ACC112 (cell line): ENCODE measurements at regions not wholly inside any gene's neighbourhood (a gene's known extent, or its start where the extent isn't known, plus 50 kb on each side); places are given as distances from the start of the nearest gene placed in this dataset.

Experiments used
- H2AFZ ChIP-seq: fragments of 200-600 bp; sonication (generic); one replicate; pipeline ENCODE4 v1.6.0; 2017; ENCODE audit warnings: antibody characterized with exemption, low read length; ENCODE audit not compliant: unreplicated experiment
- H3K27ac ChIP-seq: fragments of 200-600 bp; sonication (generic); 2 replicates; pipeline ENCODE4 v1.5.1; 2014; ENCODE audit warnings: low read depth, mild to moderate bottlenecking, antibody characterized with exemption, low read length, moderate library complexity
- H3K27me3 ChIP-seq: fragments of 200-600 bp; sonication (generic); 2 replicates; pipeline ENCODE4 v1.6.1; 2014; ENCODE audit warnings: mild to moderate bottlenecking, antibody characterized with exemption, low read length, moderate library complexity, mixed read lengths; ENCODE audit not compliant: insufficient read depth
- H3K36me3 ChIP-seq: fragments of 200-600 bp; sonication (generic); 2 replicates; pipeline ENCODE4 v1.6.1; 2016; ENCODE audit warnings: mild to moderate bottlenecking, antibody characterized with exemption, low read length, moderate library complexity, mixed read lengths; ENCODE audit not compliant: insufficient read depth
- H3K4me1 ChIP-seq: fragments of 200-600 bp; sonication (generic); one replicate; pipeline ENCODE4 v1.6.1; 2016; ENCODE audit warnings: low read length, mixed read lengths; ENCODE audit not compliant: insufficient read depth, unreplicated experiment, control insufficient read depth
- H3K4me3 ChIP-seq: fragments of 200-600 bp; sonication (generic); 2 replicates; pipeline ENCODE4 v1.5.1; 2014; ENCODE audit warnings: mild to moderate bottlenecking, low read depth, low read length
- H3K79me2 ChIP-seq: fragments of 200-600 bp; sonication (generic); one replicate; pipeline ENCODE4 v1.6.0; 2016; ENCODE audit warnings: low read length; ENCODE audit not compliant: control insufficient read depth, unreplicated experiment, insufficient read depth

DNA sequence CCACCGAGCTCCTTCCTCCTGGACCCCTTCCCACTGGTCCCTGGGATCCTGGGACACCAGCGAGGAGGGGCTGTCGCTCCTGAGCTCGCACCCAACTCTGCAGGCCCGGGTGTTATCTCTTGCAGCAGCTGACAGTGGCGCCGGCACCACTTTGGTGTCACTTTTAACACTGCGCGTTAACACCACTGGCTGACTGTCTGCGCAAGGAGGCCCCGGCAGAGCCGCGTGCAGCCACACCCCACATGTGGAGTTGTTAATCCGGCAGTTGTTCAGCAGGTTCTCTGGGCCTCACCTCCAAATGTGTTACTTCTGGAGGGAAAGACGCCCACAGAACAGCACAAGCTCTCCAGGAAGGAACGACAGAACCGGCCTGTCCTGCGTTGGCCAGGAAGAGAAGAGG lies 155.0 kb upstream of the GLI2 start:
- H3K79me2 ChIP-seq, result no peaks in the 10 kb centered on the region
- H3K4me3 ChIP-seq, result no peak overlapping the region
- peaks cover 4% of the 10 kb centered on the region for H3K4me1 ChIP-seq
- no peak overlapping the region for H2AFZ ChIP-seq
- no peaks in the 10 kb centered on the region for H3K36me3 ChIP-seq
- peaks cover 6% of the 10 kb centered on the region; the same call in 1 of the 2 replicates for H3K27me3 ChIP-seq
- H3K27ac ChIP-seq, result no peak overlapping the region

DNA sequence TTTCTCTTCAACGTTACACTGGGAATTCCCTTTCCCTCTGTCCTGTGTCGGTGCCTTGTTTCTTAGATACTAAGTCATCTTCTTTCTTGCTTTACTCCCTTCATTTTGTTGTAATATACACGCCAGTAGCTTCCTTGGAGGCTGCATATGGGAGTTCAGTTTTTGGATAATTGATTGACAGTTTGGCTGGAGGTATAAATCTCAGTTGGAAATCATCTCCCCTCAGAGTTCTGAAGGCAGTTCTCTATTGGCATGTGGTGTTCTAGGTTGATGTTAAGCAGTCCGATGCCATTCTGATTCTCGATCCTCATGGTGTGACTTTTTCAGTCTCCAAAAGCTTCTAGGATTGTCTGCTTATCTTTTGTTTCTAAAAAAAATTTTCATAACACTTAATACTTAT lies 152.5 kb upstream of the GLI2 start:
- Histone ChIP-seq H3K36me3 (no peaks in the 10 kb centered on the region), H2AFZ (no peak overlapping the region), H3K4me3 (no peak overlapping the region), H3K79me2 (no peaks in the 10 kb centered on the region), H3K27me3 (no peaks in the 10 kb centered on the region), H3K4me1 (no peaks in the 10 kb centered on the region), H3K27ac (no peak overlapping the region)

DNA sequence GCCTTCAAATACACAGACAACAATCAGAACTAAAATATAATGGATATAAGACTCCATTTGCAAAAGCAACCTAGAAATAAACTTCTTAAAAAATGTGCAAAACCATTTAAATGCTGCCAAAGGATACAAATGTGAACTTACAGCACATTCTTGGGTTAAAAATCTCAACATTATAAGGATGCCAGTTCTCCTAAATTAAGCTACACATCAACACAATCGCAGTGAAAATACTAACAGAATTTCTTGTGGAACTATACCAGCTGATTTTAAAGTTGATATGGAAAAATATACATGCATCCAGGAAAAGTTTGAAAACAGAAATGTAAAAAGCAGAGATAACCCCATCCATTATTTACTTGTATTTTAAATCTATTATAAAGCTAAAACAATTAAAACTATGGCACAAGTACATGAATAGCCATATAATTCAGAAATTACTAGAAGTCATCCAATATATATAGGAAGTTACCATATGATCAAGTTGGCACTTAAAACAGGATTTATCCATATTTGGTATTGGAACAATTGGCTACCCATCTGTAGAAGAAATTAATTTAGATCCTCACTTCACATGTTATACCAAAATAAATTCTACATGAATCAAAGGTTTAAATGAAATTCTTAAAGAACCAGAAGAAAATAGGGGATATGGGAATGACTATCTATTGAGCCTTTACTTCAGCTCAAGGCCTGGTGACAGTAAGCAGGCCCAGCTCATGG lies 151.7 kb upstream of the GLI2 start:
- H3K27ac ChIP-seq, result no peak overlapping the region
- no peaks in the 10 kb centered on the region for H3K27me3 ChIP-seq
- no peaks in the 10 kb centered on the region for H3K79me2 ChIP-seq
- H3K4me3 ChIP-seq, result no peak overlapping the region
- no peak overlapping the region for H2AFZ ChIP-seq
- no peaks in the 10 kb centered on the region for H3K36me3 ChIP-seq
- H3K4me1 ChIP-seq, result peaks cover 4% of the 10 kb centered on the region

DNA sequence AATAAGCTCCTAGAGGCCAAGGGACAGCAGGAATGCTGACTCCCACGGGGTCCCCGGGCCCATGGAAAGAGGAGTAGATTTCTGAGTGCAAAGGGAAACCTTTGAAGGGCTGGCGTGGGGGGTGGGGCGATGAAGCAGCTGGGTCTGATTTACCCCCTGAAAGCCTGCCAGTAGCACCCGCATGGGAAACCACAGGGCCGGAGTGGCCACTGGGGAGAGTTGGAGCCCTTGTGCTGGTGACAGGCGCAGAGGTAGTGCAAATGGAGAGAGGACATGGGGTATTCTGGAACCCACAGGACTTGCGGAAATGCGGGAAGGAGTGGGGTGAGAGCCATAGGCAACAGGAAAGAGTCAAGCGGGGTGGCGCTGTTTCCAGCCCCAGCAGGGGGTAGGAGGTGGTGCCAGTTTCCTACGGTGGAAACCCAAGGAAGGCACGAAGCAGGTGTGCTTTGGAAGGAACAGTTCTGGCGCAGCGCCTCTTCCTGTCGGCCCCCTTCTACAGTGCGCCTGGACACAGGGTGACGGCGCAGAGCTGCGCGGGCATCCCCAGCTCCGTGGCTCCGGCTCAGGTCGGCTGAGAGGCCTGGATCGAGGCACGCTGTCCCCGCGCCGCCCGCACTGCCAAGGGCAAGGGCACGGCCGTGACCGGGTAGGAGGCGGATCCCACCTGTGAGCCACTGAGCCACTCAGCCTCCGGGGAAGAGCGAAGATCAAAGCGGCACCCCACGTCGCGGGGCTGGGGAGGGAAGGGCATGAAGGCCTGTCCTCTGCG lies 149.0 kb upstream of the GLI2 start:
- Histone ChIP-seq H3K4me3 (no peak overlapping the region), H3K27me3 (no peaks in the 10 kb centered on the region), H3K27ac (no peak overlapping the region)

DNA sequence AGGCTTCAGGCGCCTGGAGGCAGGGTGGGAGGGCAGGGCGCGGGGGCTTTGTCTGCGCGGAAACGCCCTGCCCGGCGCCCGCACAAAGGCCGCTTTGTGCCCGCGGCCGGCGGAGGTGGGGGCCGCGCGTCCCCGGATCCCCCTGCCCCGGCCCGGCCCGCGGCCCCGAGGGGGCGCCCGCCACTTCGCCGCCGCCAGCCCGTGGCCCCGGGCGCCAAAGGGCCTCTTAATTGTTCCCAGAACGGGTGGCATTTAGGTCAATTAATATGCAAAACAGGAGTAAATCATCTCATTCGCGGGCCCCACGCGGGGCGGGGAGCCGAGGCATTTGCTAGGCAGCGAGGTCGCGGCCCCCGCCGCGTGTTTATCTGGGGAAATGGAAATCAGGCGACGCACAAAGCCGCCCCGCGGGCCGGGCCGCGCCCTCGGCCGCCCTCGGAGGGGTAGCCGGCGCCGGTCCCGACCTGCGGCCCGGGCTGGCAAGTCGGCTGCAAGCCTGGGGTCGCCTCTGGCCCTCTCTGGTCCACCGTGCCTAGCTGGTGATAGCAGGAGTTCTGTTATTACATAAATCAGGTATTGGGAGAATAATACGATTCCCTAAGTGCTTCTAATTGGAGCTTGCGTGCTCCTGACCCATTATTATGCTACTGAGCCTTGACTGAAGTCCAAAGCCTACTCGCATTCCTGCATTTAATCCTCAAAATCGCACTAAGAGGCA lies 148.2 kb upstream of the GLI2 start:
- Histone ChIP-seq H3K4me3 (no peak overlapping the region), H2AFZ (no peak overlapping the region), H3K27ac (no peak overlapping the region), H3K27me3 (no peaks in the 10 kb centered on the region), H3K79me2 (no peaks in the 10 kb centered on the region), H3K4me1 (peaks cover 23% of the 10 kb centered on the region), H3K36me3 (no peaks in the 10 kb centered on the region)

More for the DNA sequence above, 149.0 kb upstream of the GLI2 start:
- no peaks in the 10 kb centered on the region for H3K79me2 ChIP-seq
- peaks cover 23% of the 10 kb centered on the region for H3K4me1 ChIP-seq
- no peaks in the 10 kb centered on the region for H3K36me3 ChIP-seq
- H2AFZ ChIP-seq, result no peak overlapping the region

DNA sequence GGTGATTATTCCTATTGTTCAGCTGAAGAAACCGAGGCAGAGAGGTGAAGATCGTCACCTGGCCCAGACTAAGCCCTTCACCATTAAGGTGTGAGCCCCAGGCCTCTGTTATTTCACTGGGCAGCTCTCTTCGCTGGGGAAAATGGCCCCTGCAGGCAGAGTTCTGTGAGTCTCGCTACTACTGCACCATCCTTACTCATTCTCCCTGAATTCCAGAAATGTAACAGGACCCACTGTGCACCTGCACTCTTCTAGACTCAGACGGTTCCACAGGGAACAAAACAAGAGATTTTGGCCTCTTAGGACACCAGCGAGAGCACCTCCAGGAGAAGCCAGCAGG lies 147.7 kb upstream of the GLI2 start:
- Histone ChIP-seq H2AFZ (no peak overlapping the region), H3K4me1 (peaks cover 23% of the 10 kb centered on the region), H3K27me3 (no peaks in the 10 kb centered on the region), H3K4me3 (no peak overlapping the region), H3K79me2 (no peaks in the 10 kb centered on the region), H3K36me3 (no peaks in the 10 kb centered on the region), H3K27ac (no peak overlapping the region)

DNA sequence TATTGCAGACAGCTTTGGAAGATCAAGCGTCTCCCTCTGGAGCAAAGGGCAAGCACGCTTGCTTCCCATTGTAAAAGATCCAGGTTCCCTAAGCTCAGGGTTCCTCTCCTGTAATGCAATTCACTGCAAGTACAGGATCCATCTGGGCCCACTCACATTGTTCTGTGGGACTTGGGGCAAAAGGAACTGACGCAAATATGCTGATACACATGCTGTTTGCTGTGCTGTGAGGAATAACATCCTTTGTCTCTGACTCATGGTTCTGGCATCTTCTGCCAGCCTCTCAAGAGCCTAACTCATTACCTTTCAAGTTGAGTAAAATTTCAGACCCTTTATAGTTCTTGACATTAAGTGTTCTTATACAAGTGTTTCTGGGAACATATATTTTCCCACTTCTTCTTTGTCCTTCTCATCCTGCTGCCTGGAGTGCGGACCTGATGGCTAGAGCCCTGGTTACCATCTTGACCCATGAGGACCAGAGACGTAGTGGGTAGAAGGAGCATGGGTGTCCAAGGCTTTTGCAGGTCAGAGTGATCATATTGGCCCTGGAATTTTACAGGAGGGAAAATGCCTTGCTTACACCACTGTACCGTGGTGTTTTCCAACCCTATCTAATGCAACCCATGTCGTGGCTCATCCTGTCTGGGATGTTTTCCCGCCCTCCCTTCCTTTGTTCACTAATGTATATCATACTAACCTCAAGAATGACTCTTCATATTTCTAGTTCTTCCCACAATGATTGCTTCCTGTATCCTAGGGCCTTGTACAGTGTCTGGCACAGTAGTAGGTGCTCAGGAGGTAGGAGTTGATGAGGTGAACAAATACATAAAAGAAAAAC lies 145.7 kb upstream of the GLI2 start:
- Histone ChIP-seq H3K27ac (peak overlapping the region; percentile 98), H3K79me2 (no peaks in the 10 kb centered on the region), H3K27me3 (no peaks in the 10 kb centered on the region), H2AFZ (peak overlapping the region; percentile 51), H3K4me3 (peak overlapping the region; percentile 32; the same call in 1 of the 2 replicates), H3K4me1 (peaks cover 23% of the 10 kb centered on the region), H3K36me3 (no peaks in the 10 kb centered on the region)

DNA sequence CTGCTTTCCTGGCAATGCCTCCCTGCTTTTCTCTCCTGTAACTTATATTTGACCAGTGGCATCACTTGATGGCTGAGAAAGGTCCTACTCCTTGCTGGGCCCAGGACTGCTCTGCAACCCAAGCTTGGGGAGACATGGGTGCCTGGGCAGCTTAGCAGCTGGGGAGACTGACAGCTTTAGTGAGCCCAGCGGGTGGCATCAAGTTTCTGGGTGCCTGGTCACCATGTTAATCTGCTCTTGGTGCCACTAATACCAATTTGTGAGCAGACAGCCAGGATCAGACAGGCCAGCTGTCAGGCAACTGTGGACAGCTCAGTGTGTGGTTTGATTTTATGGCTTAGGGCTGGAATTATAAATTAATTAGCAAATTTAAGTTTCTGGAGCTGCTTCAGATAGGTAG lies 144.8 kb upstream of the GLI2 start:
- Histone ChIP-seq H3K27ac (peak overlapping the region; percentile 98), H2AFZ (no peak overlapping the region), H3K36me3 (no peaks in the 10 kb centered on the region), H3K4me3 (no peak overlapping the region), H3K4me1 (peaks cover 23% of the 10 kb centered on the region), H3K79me2 (no peaks in the 10 kb centered on the region), H3K27me3 (no peaks in the 10 kb centered on the region)

DNA sequence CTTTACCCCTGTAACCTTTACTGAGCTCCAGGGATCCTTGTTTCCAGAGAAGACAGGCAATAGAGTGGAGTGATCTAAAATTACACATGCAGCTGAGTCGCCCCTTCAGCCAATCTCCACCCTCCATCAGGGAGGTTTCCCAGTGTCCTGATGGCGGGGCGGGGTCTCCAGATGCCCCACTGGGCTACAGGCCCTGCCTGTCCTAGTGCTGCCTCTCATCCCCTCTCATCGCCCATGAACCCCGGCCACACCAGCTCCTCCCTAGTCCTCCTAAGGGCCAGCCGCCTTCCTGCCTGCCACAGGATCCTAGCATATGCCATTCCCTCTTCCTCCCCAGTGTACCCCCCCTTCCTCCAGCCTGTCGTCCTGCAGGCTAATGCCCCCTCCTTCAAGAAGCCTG lies 144.1 kb upstream of the GLI2 start:
- H3K27ac ChIP-seq, result 0 out of 2 replicates have a peak overlapping the region, but pooled peaks have one; percentile 98
- H3K4me1 ChIP-seq, result peaks cover 30% of the 10 kb centered on the region
- no peaks in the 10 kb centered on the region for H3K79me2 ChIP-seq
- H2AFZ ChIP-seq, result no peak overlapping the region
- H3K27me3 ChIP-seq, result no peaks in the 10 kb centered on the region
- H3K4me3 ChIP-seq, result no peak overlapping the region
- H3K36me3 ChIP-seq, result no peaks in the 10 kb centered on the region

DNA sequence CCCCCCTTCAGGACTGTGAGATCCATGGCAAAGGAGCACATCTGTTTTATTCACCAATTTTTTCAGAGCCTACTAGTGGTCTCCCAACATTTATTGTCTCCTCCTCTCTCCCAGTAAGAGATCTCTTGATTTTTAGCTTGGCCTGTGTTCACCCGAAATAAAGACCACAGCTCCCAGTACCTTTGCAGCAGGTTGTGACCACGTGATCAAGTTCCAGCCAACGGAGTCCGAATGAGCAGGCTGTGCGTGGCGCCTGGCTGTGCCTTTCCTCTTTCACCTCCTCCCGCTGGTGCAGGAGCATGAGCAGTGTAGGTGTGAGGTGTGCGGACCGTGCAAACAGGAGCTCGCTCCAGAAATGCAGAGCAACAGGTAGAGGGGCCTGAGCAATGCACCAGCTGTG lies 143.6 kb upstream of the GLI2 start:
- no peaks in the 10 kb centered on the region for H3K79me2 ChIP-seq
- no peak overlapping the region for H3K4me3 ChIP-seq
- H3K4me1 ChIP-seq, result peaks cover 36% of the 10 kb centered on the region
- H3K27ac ChIP-seq, result no peak overlapping the region
- no peaks in the 10 kb centered on the region for H3K36me3 ChIP-seq
- H3K27me3 ChIP-seq, result no peaks in the 10 kb centered on the region
- H2AFZ ChIP-seq, result no peak overlapping the region
